ENCODE measurements at regions not wholly inside any gene's neighbourhood (a gene's known extent, or its start where the extent isn't known, plus 50 kb on each side); places are given as distances from the start of the nearest gene placed in this dataset.

DNA sequence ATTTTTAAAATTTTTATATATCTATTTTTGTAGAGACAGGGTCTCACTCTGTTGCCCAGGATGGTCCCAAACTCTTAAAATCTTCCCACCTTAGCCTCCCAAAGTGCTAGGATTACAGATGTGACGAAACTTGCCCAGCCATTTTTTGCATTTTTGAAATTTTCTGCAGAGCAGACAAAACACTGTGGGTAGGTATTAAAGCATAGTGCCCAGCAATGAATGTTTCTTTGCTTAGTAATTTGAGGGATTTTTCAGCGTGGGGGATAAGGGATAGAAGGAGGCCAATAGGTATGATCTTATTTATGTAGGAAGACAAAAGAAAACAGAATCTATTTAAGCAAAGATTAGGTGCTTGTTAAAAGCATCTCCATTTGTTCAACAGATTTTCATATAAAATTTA, 446.8 kb upstream of the DPH6 start:
- intact Hi-C loops (cut with DNase I; ENCODE audit: low total_unique reads), result no loop called here
- no peak for TF ChIP-seq CTCF (IDR thresholded peaks at IDR 0.05)
- no peak for TF ChIP-seq POLR2A (IDR thresholded peaks at IDR 0.05)
- DNase-seq (ENCODE audit: low spot score in 2 of 2), result no peak
- H3K4me3 ChIP-seq (ENCODE audit: low read depth, poor library complexity, severe bottlenecking), result no peak overlapping the region
- 88 to 92% methylated on average over 2 of the region's 2 CpGs for WGBS, 2 donors

- intact Hi-C loops (cut with DNase I; ENCODE audit: low total_unique reads), result no loop called here
- H3K4me3 ChIP-seq (ENCODE audit: low read depth, poor library complexity, severe bottlenecking), result no peak overlapping the region
- no peak for DNase-seq (ENCODE audit: low spot score in 2 of 2)
- no peak for TF ChIP-seq POLR2A (IDR thresholded peaks at IDR 0.05)
- TF ChIP-seq CTCF (IDR thresholded peaks at IDR 0.05), result no peak
These were observed 447.2 kb upstream of the DPH6 start for GRCh38 chr15:35993196-35993595.

DNA sequence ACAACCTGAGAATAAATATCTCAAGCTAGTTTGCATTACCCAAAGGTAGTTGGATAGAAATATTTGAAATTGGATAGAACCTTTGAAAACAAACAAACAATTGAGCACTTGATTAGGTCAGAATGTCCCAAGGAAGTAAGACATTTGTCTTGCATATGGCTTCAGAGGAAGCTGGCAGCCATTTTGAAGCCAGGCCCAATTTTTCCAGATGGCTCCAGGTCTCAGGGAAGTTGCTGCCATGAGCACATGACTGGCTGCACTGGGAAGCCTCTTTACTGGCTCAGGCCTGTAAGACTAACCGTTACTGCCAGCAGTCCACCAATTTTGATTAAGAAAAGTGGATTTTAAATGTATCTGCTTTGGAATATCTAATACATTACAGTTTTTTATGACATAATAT, 448.9 kb upstream of the DPH6 start:
- WGBS, 2 donors, result 62 to 70% methylated on average over 1 of the region's 1 CpG
- H3K4me3 ChIP-seq (ENCODE audit: low read depth, poor library complexity, severe bottlenecking), result no peak overlapping the region
- DNase-seq (ENCODE audit: low spot score in 2 of 2), result no peak
- intact Hi-C loops (cut with DNase I; ENCODE audit: low total_unique reads), result no loop called here
- TF ChIP-seq CTCF (IDR thresholded peaks at IDR 0.05) (no peak), POLR2A (IDR thresholded peaks at IDR 0.05) (no peak)

DNA sequence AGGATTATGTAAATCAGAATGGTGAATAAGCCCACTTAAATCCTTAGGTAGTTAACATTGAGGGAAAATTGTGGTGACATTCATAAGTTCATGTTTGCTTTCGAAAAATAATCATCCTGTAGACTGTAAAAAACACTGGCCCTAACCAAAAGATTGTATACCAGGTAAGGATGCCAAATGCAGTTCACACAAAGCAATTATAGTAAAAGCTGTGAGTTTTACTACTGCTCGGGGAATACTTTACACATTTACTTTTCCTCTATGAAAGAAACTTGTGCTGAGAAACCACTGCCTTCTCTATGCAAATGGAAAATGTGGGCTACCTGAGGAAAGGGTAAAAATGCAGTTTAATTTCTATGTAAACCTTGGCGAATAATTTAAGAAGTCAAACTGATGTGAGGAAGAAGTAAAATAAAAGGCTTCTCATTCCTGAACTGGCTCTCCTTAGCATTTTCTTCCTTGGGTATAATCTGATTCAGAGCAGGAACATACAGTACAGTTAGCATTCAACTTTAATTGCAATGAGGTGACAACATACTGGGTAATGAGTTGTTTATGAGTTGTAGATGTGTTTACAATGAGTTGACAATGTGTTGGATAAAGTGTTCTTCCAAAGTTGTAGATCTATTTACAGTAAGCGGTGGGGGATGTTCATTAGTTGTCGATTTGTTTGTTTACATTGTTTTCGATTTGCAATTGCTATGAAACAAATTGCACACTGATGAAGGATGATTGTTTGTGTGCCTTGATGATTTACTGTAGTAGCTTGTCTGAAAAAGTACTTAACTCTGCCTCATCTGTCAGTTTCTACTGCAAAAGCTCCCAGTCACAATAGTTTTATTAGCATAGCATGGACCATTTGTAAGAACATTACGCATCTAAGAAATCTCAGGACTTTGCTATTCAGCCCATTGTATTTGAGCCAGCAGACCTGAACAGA, 453.0 kb upstream of the DPH6 start:
- WGBS, 2 donors, result 78% methylated on average over 7 of the region's 7 CpGs
- intact Hi-C loops (cut with DNase I; ENCODE audit: low total_unique reads), result no loop called here
- TF ChIP-seq CTCF (IDR thresholded peaks at IDR 0.05) (no peak), POLR2A (IDR thresholded peaks at IDR 0.05) (no peak)
- no peak for DNase-seq (ENCODE audit: low spot score in 2 of 2)
- H3K4me3 ChIP-seq (ENCODE audit: low read depth, poor library complexity, severe bottlenecking), result no peak overlapping the region

DNA sequence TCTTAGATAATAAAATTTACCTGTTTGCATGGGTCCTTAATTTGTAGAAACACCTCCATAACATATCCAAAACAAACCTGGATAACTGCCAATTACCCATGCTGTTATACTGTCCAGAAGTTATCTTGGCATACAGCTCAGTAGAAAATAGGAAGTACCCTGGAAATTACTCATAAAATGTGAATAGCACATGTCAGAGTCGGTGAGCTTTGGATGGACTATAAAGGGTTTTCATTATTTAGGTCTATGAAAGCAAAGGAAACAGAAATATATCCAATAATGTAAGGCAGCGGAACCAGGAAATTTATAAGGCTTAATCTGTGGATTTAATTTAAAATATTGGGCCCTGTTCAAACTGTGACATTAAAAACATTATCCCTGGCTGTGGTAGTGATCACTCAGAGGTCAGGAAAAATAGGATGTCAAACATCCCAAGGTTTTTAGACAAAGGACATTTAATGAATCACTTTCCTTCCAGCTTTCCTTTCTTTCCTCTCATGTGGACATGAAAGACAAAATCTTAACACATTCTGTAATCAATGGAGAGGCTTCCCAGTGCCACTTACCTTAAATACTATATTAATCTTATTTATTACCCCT, 459.0 kb upstream of the DPH6 start:
- no peak for DNase-seq (ENCODE audit: low spot score in 2 of 2)
- intact Hi-C loops (cut with DNase I; ENCODE audit: low total_unique reads), result no loop called here
- no peak overlapping the region for H3K4me3 ChIP-seq (ENCODE audit: low read depth, poor library complexity, severe bottlenecking)
- TF ChIP-seq CTCF (IDR thresholded peaks at IDR 0.05), result no peak
- no peak for TF ChIP-seq POLR2A (IDR thresholded peaks at IDR 0.05)
- 55 to 60% methylated on average over 2 of the region's 2 CpGs for WGBS, 2 donors

All from lower leg skin (tissue), 4 donors.